Stimulated activated CD4-positive, alpha-beta T cell treated with anti-CD3 and anti-CD28 coated beads, Interleukin-4, amount 100 ng/mL, for 4 hours (primary cell): ENCODE measurements at regions not wholly inside any gene's neighbourhood (a gene's known extent, or its start where the extent isn't known, plus 50 kb on each side); places are given as distances from the start of the nearest gene placed in this dataset.
"Not testable (repeated sequence)": the region's sequence is repeated elsewhere in the genome, so short reads cannot be mapped to it uniquely, and the experiment has no call there.

Source experiments
- DNase-seq, 2 experiments: peaks; one replicate each; pipeline ENCODE4 v3.0.0-alpha.2; 2020

GRCh38 chr7:68978710-68979109 is 619.6 kb upstream of the AUTS2 start:
- DNase-seq, result no peak

GRCh38 chr7:68980011-68980410 is 618.3 kb upstream of the AUTS2 start:
- no peak for DNase-seq

- not testable (repeated sequence) for DNase-seq
Measured at GRCh38 chr7:68980432-68980831, 617.8 kb upstream of the AUTS2 start.

GRCh38 chr7:68984306-68984705 is 614.0 kb upstream of the AUTS2 start:
- DNase-seq, result no peak

- DNase-seq, result no peak
Measured at GRCh38 chr7:68994841-68995240, 603.4 kb upstream of the AUTS2 start.

GRCh38 chr7:68998136-68998535 is 600.1 kb upstream of the AUTS2 start:
- DNase-seq, result no peak

GRCh38 chr7:69002416-69002815 is 595.9 kb upstream of the AUTS2 start:
- no peak for DNase-seq

GRCh38 chr7:69012149-69012548 is 586.1 kb upstream of the AUTS2 start:
- no peak for DNase-seq

GRCh38 chr7:69017208-69017607 is 581.1 kb upstream of the AUTS2 start:
- DNase-seq, result no peak

- DNase-seq, result no peak
Measured at GRCh38 chr7:69018200-69018599, 580.1 kb upstream of the AUTS2 start.

GRCh38 chr7:69019437-69019836 is 578.8 kb upstream of the AUTS2 start:
- DNase-seq, result no peak

GRCh38 chr7:69020536-69020935 is 577.7 kb upstream of the AUTS2 start:
- no peak for DNase-seq

GRCh38 chr7:69025249-69025648 is 573.0 kb upstream of the AUTS2 start:
- no peak for DNase-seq

GRCh38 chr7:69032848-69033247 is 565.4 kb upstream of the AUTS2 start:
- no peak for DNase-seq

- no peak for DNase-seq
Measured at GRCh38 chr7:69035826-69036225, 562.4 kb upstream of the AUTS2 start.

GRCh38 chr7:69036301-69036700 is 562.0 kb upstream of the AUTS2 start:
- no peak for DNase-seq

- DNase-seq, result no peak
Measured at GRCh38 chr7:69038915-69039314, 559.4 kb upstream of the AUTS2 start.

- DNase-seq, result no peak
Measured at GRCh38 chr7:69042138-69042537, 556.1 kb upstream of the AUTS2 start.

- no peak for DNase-seq
Measured at GRCh38 chr7:69047151-69047754, 551.0 kb upstream of the AUTS2 start.

- no peak for DNase-seq
Measured at GRCh38 chr7:69049326-69049725, 548.9 kb upstream of the AUTS2 start.

GRCh38 chr7:69052447-69052846 is 545.8 kb upstream of the AUTS2 start:
- no peak for DNase-seq

GRCh38 chr7:69060516-69060915 is 537.8 kb upstream of the AUTS2 start:
- no peak for DNase-seq

- no peak for DNase-seq
Measured at GRCh38 chr7:69062020-69062765, 536.1 kb upstream of the AUTS2 start.

GRCh38 chr7:69067397-69067796 is 530.9 kb upstream of the AUTS2 start:
- no peak for DNase-seq

GRCh38 chr7:69070476-69070875 is 527.8 kb upstream of the AUTS2 start:
- no peak for DNase-seq
